ENCODE measurements at regions not wholly inside any gene's neighbourhood (a gene's known extent, or its start where the extent isn't known, plus 50 kb on each side); places are given as distances from the start of the nearest gene placed in this dataset.

- Histone ChIP-seq H3K36me3 (no peaks in the 10 kb centered on the region), H3K4me1 (no peaks in the 10 kb centered on the region), H3K27me3 (ENCODE audit: low read depth) (no peaks in the 10 kb centered on the region), H3K4me3 (no peak overlapping the region), H3K9me3 (replicated peaks) (no peaks in the 10 kb centered on the region), H3K27ac (replicated peaks) (no peak overlapping the region)
- TF ChIP-seq CTCF (IDR thresholded peaks at IDR 0.05; ENCODE audit: borderline replicate concordance): no peak
- DNase-seq: no peak
- intact Hi-C loops (cut with micrococcal nuclease): no loop called here
Observed at GRCh38 chr11:29507376-29507775, 509.5 kb downstream of the KCNA4 start.

GRCh38 chr11:29495676-29496075, 521.2 kb downstream of the KCNA4 start:
- no peaks in the 10 kb centered on the region for H3K4me1 ChIP-seq

GRCh38 chr11:29490938-29491337, 525.9 kb downstream of the KCNA4 start:
- Histone ChIP-seq H3K9me3 (replicated peaks) (no peaks in the 10 kb centered on the region), H3K27me3 (ENCODE audit: low read depth) (no peaks in the 10 kb centered on the region), H3K27ac (replicated peaks) (no peak overlapping the region), H3K4me1 (no peaks in the 10 kb centered on the region), H3K36me3 (no peaks in the 10 kb centered on the region), H3K4me3 (no peak overlapping the region)
- DNase-seq: no peak
- no peak for TF ChIP-seq CTCF (IDR thresholded peaks at IDR 0.05; ENCODE audit: borderline replicate concordance)
- intact Hi-C loops (cut with micrococcal nuclease): no loop called here

More at GRCh38 chr11:29495676-29496075, 521.2 kb downstream of the KCNA4 start:
- TF ChIP-seq CTCF (IDR thresholded peaks at IDR 0.05; ENCODE audit: borderline replicate concordance): no peak
- Histone ChIP-seq H3K36me3 (no peaks in the 10 kb centered on the region), H3K27ac (replicated peaks) (no peak overlapping the region), H3K9me3 (replicated peaks) (no peaks in the 10 kb centered on the region), H3K4me3 (no peak overlapping the region), H3K27me3 (ENCODE audit: low read depth) (no peaks in the 10 kb centered on the region)
- intact Hi-C loops (cut with micrococcal nuclease): no loop called here
- no peak for DNase-seq

GRCh38 chr11:29486301-29486700, 530.5 kb downstream of the KCNA4 start:
- H3K36me3 ChIP-seq: no peaks in the 10 kb centered on the region
- no peaks in the 10 kb centered on the region for H3K4me1 ChIP-seq
- intact Hi-C loops (cut with micrococcal nuclease): no loop called here
- no peaks in the 10 kb centered on the region for H3K9me3 ChIP-seq (replicated peaks)
- no peak overlapping the region for H3K27ac ChIP-seq (replicated peaks)
- H3K27me3 ChIP-seq (ENCODE audit: low read depth): no peaks in the 10 kb centered on the region
- H3K4me3 ChIP-seq: no peak overlapping the region
- no peak for TF ChIP-seq CTCF (IDR thresholded peaks at IDR 0.05; ENCODE audit: borderline replicate concordance)
- no peak for DNase-seq

- H3K36me3 ChIP-seq: no peaks in the 10 kb centered on the region
- H3K4me1 ChIP-seq: no peaks in the 10 kb centered on the region
- H3K27ac ChIP-seq (replicated peaks): no peak overlapping the region
- DNase-seq: no peak
- H3K4me3 ChIP-seq: no peak overlapping the region
- intact Hi-C loops (cut with micrococcal nuclease): no loop called here
- no peak for TF ChIP-seq CTCF (IDR thresholded peaks at IDR 0.05; ENCODE audit: borderline replicate concordance)
- no peaks in the 10 kb centered on the region for H3K27me3 ChIP-seq (ENCODE audit: low read depth)
- no peaks in the 10 kb centered on the region for H3K9me3 ChIP-seq (replicated peaks)
Observed at GRCh38 chr11:29485641-29486040, 531.2 kb downstream of the KCNA4 start.

- Histone ChIP-seq H3K27ac (replicated peaks) (no peak overlapping the region), H3K4me1 (no peaks in the 10 kb centered on the region), H3K4me3 (no peak overlapping the region), H3K27me3 (ENCODE audit: low read depth) (no peaks in the 10 kb centered on the region), H3K36me3 (no peaks in the 10 kb centered on the region), H3K9me3 (replicated peaks) (no peaks in the 10 kb centered on the region)
- intact Hi-C loops (cut with micrococcal nuclease): no loop called here
- TF ChIP-seq CTCF (IDR thresholded peaks at IDR 0.05; ENCODE audit: borderline replicate concordance): no peak
- no peak for DNase-seq
Observed at GRCh38 chr11:29484548-29484947, 532.3 kb downstream of the KCNA4 start.

Measured in left ventricle myocardium inferior (tissue), 1 donor.